K562 (cell line): ENCODE measurements at regions not wholly inside any gene's neighbourhood (a gene's known extent, or its start where the extent isn't known, plus 50 kb on each side); places are given as distances from the start of the nearest gene placed in this dataset.

Experiments used
- ATAC-seq: fragments of 200-7000 bp; cut with Tn5 transposase; 3 replicates; pipeline ENCODE4 v1.9.1; 2020; ENCODE audit warnings: moderate library complexity
- BruUV-seq: library from RNA; stranded (reverse); fragments of 400-500 nt; replicated peaks from 2 replicates; lab custom pipeline; 2021; lab: Mats Ljungman, UMichigan
- CTCF ChIA-PET: fragments of 300-600 bp; formaldehyde crosslinking; extraction: SDS; loops from one replicate; lab custom pipeline; 2021; ENCODE audit warnings: low intra/inter-chr PET ratio; lab: Yijun Ruan, JAX
- POLR2A ChIA-PET: fragments of 300-600, 350-650 bp; sonication (Branson Sonifier 250); formaldehyde crosslinking; extraction: SDS; loops from one replicate; lab custom pipeline; 2021; ENCODE audit warnings: antibody characterized with exemption, inconsistent platforms; lab: Yijun Ruan, JAX
- DNase-seq, 4 experiments: peaks; one replicate each; pipeline versions ENCODE4 v3.0.0 to v3.0.0-alpha.2; 2011 to 2018; ENCODE audit warnings: low spot score in 3 of 4, mixed read lengths in 3 of 4; ENCODE audit errors: extremely low read depth in 1 of 4
- FAIRE-seq: peaks from 2 replicates; lab custom pipeline; 2011; peaks lifted over from hg19 to GRCh38; lab: Jason Lieb, UNC
- H2AFZ ChIP-seq: 2 replicates; pipeline ENCODE4 v1.6.0; 2011; ENCODE audit warnings: low read depth, low read length, control low read depth, inconsistent platforms
- H3K27ac ChIP-seq: fragments of 200-600 bp; 3 replicates; pipeline ENCODE4 v1.8.0; 2011; ENCODE audit warnings: low read depth, mild to moderate bottlenecking, control low read depth, inconsistent platforms, low read length, moderate library complexity, mixed read lengths; ENCODE audit errors: extremely low read depth
- H3K27me3 ChIP-seq, 2 experiments: fragments of 300-600 bp in 1 of 2; 2 replicates in 1 of 2; 3 replicates in 1 of 2; pipeline versions ENCODE4 v1.6.0 to v1.8.0; 2011; ENCODE audit warnings: inconsistent platforms in 2 of 2, low read length in 2 of 2, mild to moderate bottlenecking in 1 of 2, mixed read lengths in 1 of 2, moderate library complexity in 1 of 2; ENCODE audit not compliant: control insufficient read depth in 2 of 2, insufficient read depth in 2 of 2
- H3K36me3 ChIP-seq: fragments of 300-600 bp; 3 replicates; pipeline ENCODE4 v1.8.0; 2011; ENCODE audit warnings: mild to moderate bottlenecking, low read length, inconsistent platforms; ENCODE audit not compliant: control insufficient read depth, insufficient read depth
- H3K4me1 ChIP-seq, 2 experiments: fragments of 200-600 bp in 1 of 2; replicated peaks in 1 of 2; 2 replicates in 1 of 2; 3 replicates in 1 of 2; pipeline versions ENCODE4 v1.5.1 to v1.8.0; 2011; ENCODE audit warnings: inconsistent platforms in 2 of 2, low read length in 2 of 2, mild to moderate bottlenecking in 1 of 2, mixed read lengths in 1 of 2, moderate library complexity in 1 of 2; ENCODE audit not compliant: control insufficient read depth in 2 of 2, insufficient read depth in 2 of 2
- H3K4me2 ChIP-seq: 2 replicates; pipeline ENCODE4 v1.6.1; 2011; ENCODE audit warnings: low read length, control low read depth, inconsistent platforms, mixed read lengths; ENCODE audit not compliant: insufficient read depth
- H3K4me3 ChIP-seq: fragments of 200-600 bp; sonication (generic), shearing (Covaris generic); 2 replicates; pipeline ENCODE4 v1.5.1; 2016; ENCODE audit warnings: control low read depth, inconsistent platforms
- H3K79me2 ChIP-seq: fragments of 200-600 bp; 3 replicates; pipeline ENCODE4 v1.8.0; 2011; ENCODE audit warnings: low read length, inconsistent platforms; ENCODE audit not compliant: control insufficient read depth, insufficient read depth
- H3K9ac ChIP-seq, 2 experiments: 2 replicates each; pipeline versions ENCODE4 v1.6.0 to v1.6.1; 2011; ENCODE audit warnings: low read depth in 2 of 2, low read length in 2 of 2, control low read depth in 1 of 2, inconsistent platforms in 1 of 2, mild to moderate bottlenecking in 1 of 2, mixed read lengths in 1 of 2; ENCODE audit not compliant: insufficient read depth in 1 of 2
- H3K9me1 ChIP-seq: one replicate; pipeline ENCODE4 v1.6.0; 2011; ENCODE audit warnings: inconsistent platforms, mild to moderate bottlenecking, low read length, moderate library complexity; ENCODE audit not compliant: control insufficient read depth, insufficient read depth
- H3K9me3 ChIP-seq: replicated peaks from 2 replicates; pipeline ENCODE4 v1.5.1; 2011; ENCODE audit warnings: low read depth, low read length, inconsistent platforms; ENCODE audit not compliant: control insufficient read depth, insufficient read depth
- H4K20me1 ChIP-seq: replicated peaks from 2 replicates; pipeline ENCODE4 v1.6.1; 2011; ENCODE audit warnings: low read length, inconsistent platforms, mixed read lengths; ENCODE audit not compliant: control insufficient read depth, insufficient read depth
- FOXA3 ChIP-seq, 2 experiments: fragments of 450-650 bp in 1 of 2; sonication (generic) in 1 of 2; formaldehyde crosslinking; IDR thresholded peaks in 1 of 2; conservative IDR thresholded peaks in 1 of 2; 2 replicates each; pipeline versions ENCODE4 v1.4.0 to v1.8.0; 2020 to 2022; ENCODE audit warnings: mild to moderate bottlenecking in 2 of 2, missing genetic modification reagents in 1 of 2
- POLR2AphosphoS5 ChIP-seq: IDR thresholded peaks from 2 replicates; pipeline ENCODE4 v1.6.1; 2011; ENCODE audit warnings: mild to moderate bottlenecking, low read depth, low read length, moderate library complexity; ENCODE audit not compliant: control insufficient read depth, insufficient read depth
- PTTG1 ChIP-seq: fragments of 450-650 bp; IDR thresholded peaks from 2 replicates; pipeline ENCODE4 v1.6.1; 2016; ENCODE audit warnings: low read depth, mild to moderate bottlenecking, missing genetic modification characterization, missing compliant biosample characterization
- SMAD1 ChIP-seq: fragments of 150-350 bp; IDR thresholded peaks from 2 replicates; pipeline ENCODE4 v1.6.1; 2014; ENCODE audit warnings: low read length, low read depth; ENCODE audit not compliant: partially characterized antibody
- ZNF133 ChIP-seq: fragments of 250-450 bp; sonication (Bioruptor Pico); IDR thresholded peaks from 2 replicates; pipeline ENCODE4 v1.4.0; 2020; ENCODE audit warnings: mild to moderate bottlenecking
- WGBS: fragments of 100-300 bp; shearing (Covaris generic); methylation state at CpG from one replicate; pipeline ENCODE4 v1.1.6; 2016; ENCODE audit warnings: low coverage, mixed read lengths; ENCODE audit not compliant: insufficient coverage; ENCODE audit errors: missing lambda C conversion rate; 5-methylcytosine and 5-hydroxymethylcytosine counted together
- in situ Hi-C: fragments of 300-500 bp; cut with MboI; formaldehyde crosslinking; loops from 4 replicates; pipeline ENCODE4 v1.15.0; 2018; ENCODE audit warnings: inconsistent platforms, mixed read lengths
- intact Hi-C: fragments of 100-400 bp; cut with micrococcal nuclease; formaldehyde crosslinking; loops from 2 replicates; pipeline ENCODE4 v1.14.2; 2022

DNA sequence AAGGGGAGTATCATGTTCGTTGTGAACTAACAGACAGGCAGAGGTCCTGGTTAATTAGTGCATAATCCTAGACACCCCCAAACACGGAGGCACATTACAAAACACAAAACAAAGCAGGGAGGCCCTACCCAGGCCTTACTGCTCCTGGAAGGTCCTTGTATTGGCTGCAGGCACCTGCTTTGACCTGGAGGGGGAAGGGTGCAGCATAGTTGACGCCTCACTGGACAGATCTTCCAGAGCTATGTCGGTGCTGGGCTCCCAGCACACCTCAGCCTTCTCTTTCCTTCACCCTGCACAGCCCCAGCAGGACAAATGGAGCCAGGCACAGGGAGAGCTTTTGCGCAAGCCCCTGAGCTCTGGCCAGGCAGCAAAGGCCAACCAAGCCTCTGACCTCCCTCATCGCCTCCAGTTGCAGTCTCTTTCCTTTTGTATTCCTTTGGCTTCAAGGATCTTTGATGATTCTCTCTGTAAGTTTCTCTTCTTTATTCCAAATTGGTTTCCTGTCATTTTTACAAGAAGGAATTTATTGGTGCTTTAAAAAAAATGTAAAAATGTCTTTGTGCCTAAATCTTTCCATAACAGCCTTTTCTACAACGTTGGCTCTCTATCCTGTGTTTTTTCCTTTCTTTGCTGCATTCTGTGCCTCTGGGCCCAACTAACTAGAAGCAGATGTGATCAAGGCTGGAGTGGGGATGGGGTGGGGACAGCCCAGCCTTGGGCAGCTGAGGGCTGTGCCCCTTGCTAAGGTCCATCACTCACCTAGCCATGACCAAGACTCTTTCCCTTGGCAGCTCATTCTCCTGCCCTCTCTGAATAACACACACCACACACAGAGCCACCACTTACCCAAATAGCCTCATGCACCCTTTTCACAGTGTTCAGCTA, 317.1 kb upstream of the NPVF start:
- FAIRE-seq (no peak), ATAC-seq (no peak), DNase-seq (no peak)
- H3K79me2 ChIP-seq = no peaks in the 10 kb centered on the region
- peaks cover 23 to 32% of the 10 kb centered on the region in 2 experiments for H3K27me3 ChIP-seq
- H2AFZ ChIP-seq = no peak overlapping the region
- in situ Hi-C loops = no loop called here
- ChIA-PET CTCF (no interaction called here), POLR2A (interaction anchor here (1.6 kb wide), 1 partner anchor 15 kb away, joined by 4 read pairs; no protein-coding TSS in a partner anchor)
- intact Hi-C loops = no loop called here
- H3K4me3 ChIP-seq = no peak overlapping the region
- H3K9me1 ChIP-seq = no peaks in the 10 kb centered on the region
- WGBS = 0% methylated on average over 7 of the region's 7 CpGs
- no peaks in the 10 kb centered on the region for H3K9me3 ChIP-seq
- no TSS peak for BruUV-seq
- H3K4me2 ChIP-seq = no peak overlapping the region
- H4K20me1 ChIP-seq = no peaks in the 10 kb centered on the region; the same call in 1 of the 2 replicates
- no peak overlapping the region for H3K9ac ChIP-seq
- H3K4me1 ChIP-seq = no peaks in the 10 kb centered on the region
- H3K27ac ChIP-seq = no peak overlapping the region
- no peaks in the 10 kb centered on the region for H3K36me3 ChIP-seq
- TF ChIP-seq ZNF133 (no peak), PTTG1 (tag) (no peak), FOXA3 (CRISPR knock-in tag; conservative IDR thresholded peaks at IDR 0.05 in 1 of 2, IDR thresholded peaks at IDR 0.05 in 1 of 2) (no peak)
- TF ChIP-seq, all 486 proteins: peak for 0

DNA sequence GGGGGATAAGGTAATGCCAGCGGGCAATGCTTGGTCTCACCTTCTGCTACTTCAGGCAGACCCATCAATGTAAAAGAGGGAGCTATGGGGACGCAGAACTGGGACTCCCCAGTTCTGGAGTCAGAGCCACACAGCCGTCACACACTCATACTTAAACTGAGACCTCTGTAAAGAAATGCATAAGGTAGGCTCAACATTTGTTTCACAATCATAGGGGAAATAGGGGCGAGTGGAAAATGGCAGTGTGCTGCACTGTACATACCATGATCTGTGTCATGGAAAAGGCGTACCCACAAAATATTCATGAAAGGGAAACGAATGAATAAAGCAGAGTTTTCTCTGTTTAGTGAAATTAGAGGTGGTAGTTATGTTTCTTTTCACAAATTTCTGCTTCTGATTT, 318.0 kb upstream of the NPVF start:
- FAIRE-seq = no peak

More for the DNA sequence above, 318.0 kb upstream of the NPVF start:
- Histone ChIP-seq H3K4me3 (no peak overlapping the region), H3K9me1 (no peaks in the 10 kb centered on the region), H4K20me1 (no peaks in the 10 kb centered on the region; the same call in 1 of the 2 replicates), H3K9me3 (no peaks in the 10 kb centered on the region), H3K36me3 (no peaks in the 10 kb centered on the region), H3K9ac (no peak overlapping the region), H3K4me1 (no peaks in the 10 kb centered on the region), H3K4me2 (no peak overlapping the region), H3K27me3 (peaks cover 22 to 32% of the 10 kb centered on the region in 2 experiments), H3K79me2 (no peaks in the 10 kb centered on the region), H3K27ac (no peak overlapping the region), H2AFZ (no peak overlapping the region)
- DNase-seq = no peak
- ChIA-PET CTCF (no interaction called here), POLR2A (no interaction called here)
- no peak for TF ChIP-seq SMAD1
- no peak for TF ChIP-seq POLR2AphosphoS5
- BruUV-seq = no TSS peak
- intact Hi-C loops = no loop called here
- WGBS = under 1% methylated on average over 6 of the region's 6 CpGs
- no peak for ATAC-seq
- in situ Hi-C loops = no loop called here
